GM19455 (cell line): ENCODE measurements at regions not wholly inside any gene's neighbourhood (a gene's known extent, or its start where the extent isn't known, plus 50 kb on each side); places are given as distances from the start of the nearest gene placed in this dataset.

Experiments used
- ATAC-seq: cut with Tn5 transposase; IDR thresholded peaks from one replicate; pipeline ENCODE4 v1.9.1; 2021; ENCODE audit not compliant: unreplicated experiment

GRCh38 chr2:205902041-205902899 lies 183.7 kb downstream of the INO80D start:
- ATAC-seq = no peak

- ATAC-seq = no peak
Measured at GRCh38 chr2:205901491-205901890, 184.5 kb downstream of the INO80D start.

DNA sequence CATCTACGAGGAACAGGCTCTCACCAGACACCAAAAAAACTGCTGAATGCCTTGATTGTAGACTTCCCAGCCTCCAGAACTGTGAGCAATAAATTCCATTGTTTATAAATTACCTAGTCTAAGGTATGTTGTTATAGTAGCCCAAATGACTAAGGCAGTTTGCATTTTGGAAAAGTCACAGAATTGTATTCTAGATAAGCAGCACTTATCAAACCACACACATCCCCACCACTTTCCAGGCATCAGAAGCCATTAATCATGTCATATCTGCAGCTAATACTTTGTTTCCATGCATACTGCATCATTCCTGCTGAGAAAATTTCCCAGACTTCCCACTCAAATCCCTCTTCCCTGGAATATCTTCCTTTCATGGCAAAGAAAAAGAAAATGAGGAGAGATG lies 187.2 kb downstream of the INO80D start:
- no peak for ATAC-seq

- no peak for ATAC-seq
Measured at GRCh38 chr2:205895981-205896655, 189.9 kb downstream of the INO80D start.

- ATAC-seq = no peak
Measured at GRCh38 chr2:205892665-205893259, 193.2 kb downstream of the INO80D start.

DNA sequence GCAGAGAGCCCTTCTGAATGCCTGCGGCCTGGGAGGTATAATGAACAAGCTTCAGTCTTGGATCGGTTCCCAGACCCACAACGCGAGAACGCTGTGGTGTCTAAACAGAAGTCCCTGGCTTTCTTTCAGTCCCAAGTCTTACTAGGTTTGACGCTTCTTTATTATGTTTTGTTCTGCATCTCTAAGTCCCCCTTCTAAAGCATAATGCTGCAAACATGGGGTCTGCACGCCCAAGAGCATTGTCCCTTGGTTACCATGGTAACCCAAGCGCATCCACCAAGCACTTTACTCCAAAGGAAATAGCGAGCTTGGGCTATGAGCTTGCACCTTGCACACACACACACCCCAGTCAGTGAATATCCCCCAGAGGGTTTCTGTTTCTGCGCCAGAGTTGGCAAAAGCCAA lies 193.7 kb downstream of the INO80D start:
- no peak for ATAC-seq

DNA sequence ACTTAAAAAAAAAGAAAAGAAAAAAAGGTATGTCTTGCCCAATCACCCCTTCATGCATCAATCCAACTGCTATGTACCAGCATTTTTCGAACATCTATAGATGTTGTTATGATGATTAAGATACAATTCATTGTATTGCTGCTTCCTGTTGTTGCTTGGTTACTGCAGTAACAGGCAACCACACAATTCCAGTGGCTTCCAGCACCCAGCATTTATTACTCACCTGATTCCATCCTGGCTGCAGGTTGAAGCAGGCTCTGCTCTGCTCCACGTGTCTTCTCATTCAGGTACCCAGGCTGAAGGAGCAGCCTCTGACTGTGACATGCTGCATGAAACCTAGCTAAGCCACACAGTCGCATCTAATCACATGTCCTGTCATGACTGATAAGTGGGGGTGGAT lies 196.9 kb downstream of the INO80D start:
- no peak for ATAC-seq

GRCh38 chr2:205887637-205888036 lies 198.3 kb downstream of the INO80D start:
- ATAC-seq = no peak

GRCh38 chr2:205885492-205886099 lies 200.4 kb downstream of the INO80D start:
- no peak for ATAC-seq

DNA sequence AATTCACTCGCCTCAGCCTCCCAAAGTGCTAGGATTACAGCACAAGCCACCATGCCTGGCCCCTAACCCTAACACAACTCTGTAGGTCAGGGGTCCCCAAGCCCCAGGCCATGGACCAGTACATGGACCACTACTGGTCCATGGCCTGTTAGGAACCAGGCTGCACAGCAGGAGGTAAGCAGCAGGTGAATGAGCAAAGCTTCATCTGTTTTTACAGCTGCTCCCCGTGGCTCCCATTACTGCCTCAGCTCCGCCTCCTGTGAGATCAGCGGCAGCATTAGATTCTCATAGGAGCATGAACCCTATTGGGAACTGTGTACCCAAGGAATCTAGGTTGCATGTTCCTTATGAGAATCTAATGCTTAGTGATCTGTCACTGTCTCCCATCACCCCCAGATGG lies 201.7 kb downstream of the NRP2 start:
- no peak for ATAC-seq

DNA sequence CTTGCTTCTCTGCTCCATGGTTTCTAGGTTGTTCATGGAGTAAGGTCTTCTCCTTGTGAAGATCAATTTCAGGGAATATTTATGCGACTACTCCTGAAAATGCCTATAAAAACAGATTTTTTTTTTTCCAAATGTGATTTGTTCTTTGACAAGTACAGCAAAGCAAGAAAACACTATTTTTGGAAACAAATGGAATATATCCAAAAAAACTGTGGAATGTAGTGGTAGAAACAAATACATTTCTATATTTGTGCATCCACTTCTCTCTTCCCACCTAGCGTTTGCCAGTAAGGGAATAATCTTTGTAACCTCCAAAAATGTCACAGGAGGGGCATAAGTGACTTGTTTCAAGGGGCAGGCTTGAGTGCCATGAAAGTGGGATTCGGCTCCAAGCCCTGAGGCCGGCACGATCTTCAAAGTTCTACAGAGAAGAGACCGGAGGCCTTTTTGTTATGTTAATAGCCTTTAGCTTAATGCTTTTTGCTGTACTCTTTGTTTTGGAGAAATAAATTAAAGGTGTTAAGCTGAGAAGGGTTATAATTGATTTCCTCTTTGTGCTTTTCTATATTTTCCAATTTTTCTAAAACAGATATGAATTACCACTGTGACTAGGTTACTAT lies 200.6 kb downstream of the NRP2 start:
- no peak for ATAC-seq

DNA sequence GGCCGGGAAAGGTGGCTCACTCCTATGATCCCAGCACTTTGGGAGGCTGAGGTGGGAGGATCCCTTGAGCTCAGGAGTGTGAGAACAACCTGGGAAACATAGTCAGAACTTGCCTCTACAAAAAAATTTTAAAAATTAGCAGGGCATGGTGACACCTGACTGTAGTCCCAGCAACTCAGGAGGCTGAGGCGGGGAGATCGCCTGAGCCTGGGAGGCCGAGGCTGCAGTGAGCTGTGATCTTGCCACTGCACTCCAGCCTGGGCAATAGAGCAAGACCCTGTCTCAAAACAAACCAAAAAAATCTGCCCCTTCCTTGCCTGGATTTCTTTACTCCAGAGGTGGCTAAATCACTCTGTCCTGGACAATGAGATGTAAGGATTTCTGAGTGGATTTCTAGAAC lies 197.7 kb downstream of the NRP2 start:
- no peak for ATAC-seq

DNA sequence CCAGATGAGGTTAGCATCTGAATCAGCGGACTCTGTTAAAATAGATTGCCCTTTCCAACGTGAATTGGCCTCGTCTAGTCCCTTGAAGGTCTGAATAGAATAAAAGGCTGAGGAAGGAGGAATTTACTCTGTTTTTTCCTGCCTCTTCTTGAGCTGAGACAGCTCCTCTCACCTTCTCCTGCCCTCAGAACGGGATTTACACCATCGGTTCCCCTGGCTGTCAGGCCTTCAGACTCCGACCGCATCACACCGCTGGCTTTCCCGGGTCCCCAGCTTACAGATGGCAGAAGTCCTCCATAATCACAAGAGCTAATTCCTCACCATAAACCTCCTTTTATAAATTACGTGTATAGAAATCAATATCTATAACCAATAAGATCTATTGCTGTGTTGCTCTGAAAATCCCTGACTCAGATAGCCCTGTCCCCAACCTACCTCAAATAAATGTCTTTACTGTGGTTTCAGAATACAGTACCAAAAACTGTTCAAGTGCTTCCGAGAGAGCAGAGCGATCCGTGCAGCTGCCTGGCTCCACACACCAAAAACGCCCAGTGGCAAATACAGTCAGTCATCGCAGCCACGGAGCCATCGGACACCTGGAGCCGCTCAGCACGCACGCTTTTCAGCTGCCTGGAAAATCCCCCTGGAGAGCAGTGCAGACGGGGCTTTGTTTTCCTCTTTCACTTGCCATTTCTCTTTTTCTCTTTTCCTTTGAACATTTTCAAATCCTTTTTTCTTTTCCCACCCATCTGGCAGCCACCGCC lies 196.9 kb downstream of the NRP2 start:
- no peak for ATAC-seq

DNA sequence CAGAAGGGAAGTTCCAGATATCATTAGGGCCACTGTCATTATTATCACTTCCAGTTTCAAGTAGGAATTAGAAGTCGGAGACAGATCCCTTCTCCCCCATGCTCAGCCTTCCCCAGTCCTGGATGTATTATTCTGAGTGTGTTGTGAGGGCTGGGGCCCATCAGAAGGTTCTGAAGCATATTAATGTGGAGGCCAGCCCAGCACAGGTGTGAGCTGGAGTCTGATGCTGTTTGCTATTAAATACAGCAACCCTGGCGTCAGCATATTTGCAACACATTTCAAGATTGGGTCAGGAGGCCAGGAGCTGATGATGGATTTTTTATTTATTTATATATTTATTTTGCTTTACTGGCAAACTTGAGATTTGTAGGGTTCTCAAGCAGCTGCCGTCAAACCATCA lies 195.2 kb downstream of the NRP2 start:
- ATAC-seq = no peak

DNA sequence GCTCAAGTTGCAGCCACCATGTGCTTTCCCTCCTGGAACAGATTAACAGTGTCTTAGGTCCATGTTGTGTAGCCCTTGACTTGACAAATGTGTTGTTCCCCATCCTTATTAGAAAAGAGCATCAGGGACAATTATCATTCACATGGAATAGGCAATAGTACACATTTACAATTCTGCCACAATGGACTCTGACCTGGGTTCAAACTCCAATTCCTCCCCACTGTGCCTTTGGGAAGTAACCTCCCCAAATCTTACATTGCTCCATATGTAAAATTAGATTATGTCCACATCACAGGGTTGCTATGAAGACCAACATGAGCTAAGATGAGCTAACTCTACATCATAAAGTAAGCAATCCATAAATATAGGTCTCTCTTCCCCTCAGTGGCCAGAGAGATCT lies 193.8 kb downstream of the NRP2 start:
- no peak for ATAC-seq

DNA sequence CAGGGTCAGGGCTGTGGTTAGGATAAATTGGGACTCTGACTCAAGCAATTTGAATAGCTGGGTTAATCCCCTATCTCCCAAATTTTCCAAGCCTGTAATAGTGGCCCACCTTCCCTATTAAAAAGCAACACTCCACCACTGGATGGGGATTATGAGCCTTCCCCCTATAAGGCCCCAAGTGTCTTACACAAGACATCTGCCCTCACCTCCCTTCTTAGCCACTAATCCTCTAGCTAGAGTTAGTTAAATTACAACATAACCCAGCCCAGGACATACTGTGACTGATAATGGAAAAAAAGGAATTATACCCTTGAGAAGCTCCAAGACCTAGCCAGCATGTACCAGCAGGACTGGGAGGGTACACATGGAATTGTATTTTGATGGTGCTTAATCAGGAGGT lies 190.4 kb downstream of the NRP2 start:
- ATAC-seq = no peak

GRCh38 chr2:205869439-205869838 lies 187.1 kb downstream of the NRP2 start:
- no peak for ATAC-seq

GRCh38 chr2:205868773-205869333 lies 186.6 kb downstream of the NRP2 start:
- ATAC-seq = no peak

GRCh38 chr2:205868053-205868452 lies 185.8 kb downstream of the NRP2 start:
- no peak for ATAC-seq

DNA sequence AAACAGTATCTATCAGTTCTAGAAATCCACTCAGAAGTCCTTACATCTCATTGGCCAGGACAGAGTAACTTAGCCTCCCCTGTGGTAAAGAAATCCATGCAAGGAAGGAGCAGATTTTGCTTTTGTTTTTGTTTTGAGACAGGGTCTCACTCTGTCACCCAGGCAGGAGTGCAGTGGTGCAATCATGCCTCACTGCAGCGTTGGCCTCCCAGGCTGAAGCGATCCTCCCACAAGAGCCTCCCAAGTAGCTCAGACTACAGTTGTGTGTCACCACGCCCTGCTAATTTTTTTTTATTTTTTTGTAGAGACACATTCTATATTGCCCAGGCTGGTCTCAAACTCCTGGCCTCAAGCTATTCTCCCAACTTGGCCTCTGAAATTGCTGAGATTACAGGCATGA lies 185.1 kb downstream of the NRP2 start:
- no peak for ATAC-seq
